ENCODE measurements at regions not wholly inside any gene's neighbourhood (a gene's known extent, or its start where the extent isn't known, plus 50 kb on each side); places are given as distances from the start of the nearest gene placed in this dataset.

GRCh38 chr17:79154951-79155585 lies 80.4 kb downstream of the ENGASE start:
- ChIA-PET CTCF (no interaction called here), POLR2A (no interaction called here)

- POLR2A ChIA-PET = no interaction called here
- CTCF ChIA-PET = no interaction called here
Measured at GRCh38 chr17:79154446-79154845, 79.8 kb downstream of the ENGASE start.

- CTCF ChIA-PET = no interaction called here
- POLR2A ChIA-PET = no interaction called here
Measured at GRCh38 chr17:79153367-79154130, 78.9 kb downstream of the ENGASE start.

GRCh38 chr17:79152636-79153035 lies 78.0 kb downstream of the ENGASE start:
- CTCF ChIA-PET = no interaction called here
- POLR2A ChIA-PET = no interaction called here

GRCh38 chr17:79152110-79152509 lies 77.5 kb downstream of the ENGASE start:
- POLR2A ChIA-PET = no interaction called here
- CTCF ChIA-PET = no interaction called here

- POLR2A ChIA-PET = no interaction called here
- CTCF ChIA-PET = no interaction called here
Measured at GRCh38 chr17:79150799-79151198, 76.2 kb downstream of the ENGASE start.

GRCh38 chr17:79150035-79150733 lies 75.6 kb downstream of the ENGASE start:
- CTCF ChIA-PET = no interaction called here
- POLR2A ChIA-PET = no interaction called here

GRCh38 chr17:79148584-79148983 lies 74.0 kb downstream of the ENGASE start:
- CTCF ChIA-PET = no interaction called here

GRCh38 chr17:79147746-79148506 lies 73.3 kb downstream of the ENGASE start:
- CTCF ChIA-PET = no interaction called here
- POLR2A ChIA-PET = no interaction called here

More at GRCh38 chr17:79148584-79148983, 74.0 kb downstream of the ENGASE start:
- POLR2A ChIA-PET = no interaction called here

- ChIA-PET POLR2A (no interaction called here), CTCF (no interaction called here)
Measured at GRCh38 chr17:79146562-79146961, 71.9 kb downstream of the ENGASE start.

- ChIA-PET POLR2A (no interaction called here), CTCF (no interaction called here)
Measured at GRCh38 chr17:79145548-79145947, 70.9 kb downstream of the ENGASE start.

- CTCF ChIA-PET = no interaction called here
Measured at GRCh38 chr17:79144133-79144532, 69.5 kb downstream of the ENGASE start.

GRCh38 chr17:79142375-79142774 lies 67.8 kb downstream of the ENGASE start:
- ChIA-PET POLR2A (no interaction called here), CTCF (interaction anchor here (0.6 kb wide), 1 partner anchor 31 kb away, joined by 4 read pairs; no protein-coding TSS in a partner anchor)

More at GRCh38 chr17:79144133-79144532, 69.5 kb downstream of the ENGASE start:
- POLR2A ChIA-PET = no interaction called here

- ChIA-PET POLR2A (no interaction called here), CTCF (interaction anchor here (0.6 kb wide), 1 partner anchor 32 kb away, joined by 4 read pairs; no protein-coding TSS in a partner anchor)
Measured at GRCh38 chr17:79141578-79142355, 67.1 kb downstream of the ENGASE start.

GRCh38 chr17:79138826-79139225 lies 64.2 kb downstream of the ENGASE start:
- POLR2A ChIA-PET = no interaction called here
- CTCF ChIA-PET = no interaction called here

GRCh38 chr17:79137789-79138165 lies 63.2 kb downstream of the ENGASE start:
- POLR2A ChIA-PET = no interaction called here
- CTCF ChIA-PET = no interaction called here

GRCh38 chr17:79137015-79137788 lies 62.6 kb downstream of the ENGASE start:
- ChIA-PET POLR2A (no interaction called here), CTCF (no interaction called here)

- POLR2A ChIA-PET = no interaction called here
- CTCF ChIA-PET = no interaction called here
Measured at GRCh38 chr17:79136596-79136995, 62.0 kb downstream of the ENGASE start.

Measured in activated CD8-positive, alpha-beta memory T cell treated with anti-CD3 and anti-CD28 coated beads for 36 hours (primary cell).